GM12873 (cell line): ENCODE measurements at regions not wholly inside any gene's neighbourhood (a gene's known extent, or its start where the extent isn't known, plus 50 kb on each side); places are given as distances from the start of the nearest gene placed in this dataset.

Source experiments
- TF ChIP-seq, protein P1 (sequence below): IDR thresholded peaks from 2 replicates; pipeline ENCODE4 v1.5.1; 2012; ENCODE audit warnings: low read depth, mild to moderate bottlenecking, moderate library complexity, low read length, control low read depth; ENCODE audit not compliant: insufficient read depth; ENCODE audit errors: missing control alignments

GRCh38 chr7:142413280-142414000 lies 155.6 kb upstream of the PRSS58 start:
- TF ChIP-seq, protein P1, sequence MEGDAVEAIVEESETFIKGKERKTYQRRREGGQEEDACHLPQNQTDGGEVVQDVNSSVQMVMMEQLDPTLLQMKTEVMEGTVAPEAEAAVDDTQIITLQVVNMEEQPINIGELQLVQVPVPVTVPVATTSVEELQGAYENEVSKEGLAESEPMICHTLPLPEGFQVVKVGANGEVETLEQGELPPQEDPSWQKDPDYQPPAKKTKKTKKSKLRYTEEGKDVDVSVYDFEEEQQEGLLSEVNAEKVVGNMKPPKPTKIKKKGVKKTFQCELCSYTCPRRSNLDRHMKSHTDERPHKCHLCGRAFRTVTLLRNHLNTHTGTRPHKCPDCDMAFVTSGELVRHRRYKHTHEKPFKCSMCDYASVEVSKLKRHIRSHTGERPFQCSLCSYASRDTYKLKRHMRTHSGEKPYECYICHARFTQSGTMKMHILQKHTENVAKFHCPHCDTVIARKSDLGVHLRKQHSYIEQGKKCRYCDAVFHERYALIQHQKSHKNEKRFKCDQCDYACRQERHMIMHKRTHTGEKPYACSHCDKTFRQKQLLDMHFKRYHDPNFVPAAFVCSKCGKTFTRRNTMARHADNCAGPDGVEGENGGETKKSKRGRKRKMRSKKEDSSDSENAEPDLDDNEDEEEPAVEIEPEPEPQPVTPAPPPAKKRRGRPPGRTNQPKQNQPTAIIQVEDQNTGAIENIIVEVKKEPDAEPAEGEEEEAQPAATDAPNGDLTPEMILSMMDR = no peak

DNA sequence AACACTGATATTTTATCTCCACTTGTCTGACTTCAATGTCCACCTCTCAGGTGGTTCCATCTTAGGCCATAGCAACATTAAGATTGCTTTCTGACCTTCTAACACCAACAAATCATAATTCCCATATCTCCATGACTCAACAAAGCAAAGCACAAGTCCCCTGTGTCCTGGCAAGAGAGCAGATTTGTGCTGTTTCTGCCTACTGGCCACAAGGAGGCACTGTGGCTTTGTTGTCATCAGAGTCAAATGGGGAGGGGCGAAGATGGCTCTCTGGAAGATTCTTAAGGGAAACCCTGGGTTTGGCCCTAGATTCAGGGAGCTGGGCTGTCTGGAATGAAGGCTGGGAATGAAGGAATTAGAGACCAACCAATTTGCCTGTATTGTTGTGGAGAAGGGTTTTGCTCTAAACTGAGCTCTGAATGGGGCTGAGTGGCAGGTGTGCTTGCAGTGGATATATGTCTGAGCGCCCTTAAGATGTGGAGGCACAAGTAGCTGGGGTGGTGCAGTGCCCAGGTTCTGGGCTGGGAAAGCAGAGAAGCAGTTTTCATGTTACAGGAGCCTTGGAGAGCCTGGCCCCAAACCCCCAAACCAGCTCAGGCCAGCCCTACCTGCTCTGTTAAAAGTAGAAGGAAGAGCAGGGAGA lies 154.8 kb upstream of the PRSS58 start:
- TF ChIP-seq, protein P1 = peak; percentile 94

DNA sequence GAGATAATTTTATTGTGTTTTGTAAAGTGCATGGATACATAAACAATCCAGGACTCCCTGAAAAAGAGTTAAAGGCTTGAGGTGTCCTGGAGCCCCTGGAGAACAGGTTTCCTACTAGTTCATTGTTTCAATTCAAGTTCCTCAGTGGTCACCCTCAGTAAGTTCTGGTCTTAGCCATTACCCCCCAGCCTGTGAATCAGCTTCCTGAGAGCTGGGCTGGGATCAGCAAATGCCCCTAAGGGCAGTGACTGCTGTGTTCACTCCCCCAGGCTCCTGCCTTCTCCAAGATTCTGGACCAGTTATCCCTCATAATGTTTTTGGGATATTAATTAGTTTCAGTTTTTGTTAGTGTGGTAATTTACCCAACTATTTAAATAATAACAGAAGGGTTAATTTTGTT lies 151.6 kb upstream of the PRSS58 start:
- TF ChIP-seq, protein P1 = no peak

DNA sequence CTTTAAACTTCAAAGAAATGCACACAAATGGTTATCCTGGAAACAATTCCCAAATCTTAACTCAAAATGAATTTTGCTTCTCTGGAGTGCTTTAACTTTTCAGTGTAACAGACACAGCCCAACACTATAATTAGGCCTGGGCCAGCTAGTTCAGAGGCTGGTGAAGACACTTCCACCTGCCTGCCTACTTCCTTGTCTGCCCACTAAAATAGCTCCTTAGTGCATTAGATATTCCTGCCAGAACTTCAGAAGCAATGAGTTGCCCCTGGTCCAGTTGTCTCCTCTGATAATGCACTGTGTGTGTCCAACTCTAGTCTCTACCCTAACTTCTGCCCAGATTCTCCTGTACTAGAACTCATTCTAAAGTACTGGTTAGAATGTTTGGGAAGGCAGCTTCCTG lies 150.9 kb upstream of the PRSS58 start:
- TF ChIP-seq, protein P1 = no peak

GRCh38 chr7:142407939-142408570 lies 150.2 kb upstream of the PRSS58 start:
- TF ChIP-seq, protein P1 = no peak

- TF ChIP-seq, protein P1 = no peak
Observed at GRCh38 chr7:142405122-142405765, 147.4 kb upstream of the PRSS58 start.

GRCh38 chr7:142401951-142402350 lies 144.1 kb upstream of the PRSS58 start:
- TF ChIP-seq, protein P1 = no peak
